ENCODE measurements at regions not wholly inside any gene's neighbourhood (a gene's known extent, or its start where the extent isn't known, plus 50 kb on each side); places are given as distances from the start of the nearest gene placed in this dataset.

DNA sequence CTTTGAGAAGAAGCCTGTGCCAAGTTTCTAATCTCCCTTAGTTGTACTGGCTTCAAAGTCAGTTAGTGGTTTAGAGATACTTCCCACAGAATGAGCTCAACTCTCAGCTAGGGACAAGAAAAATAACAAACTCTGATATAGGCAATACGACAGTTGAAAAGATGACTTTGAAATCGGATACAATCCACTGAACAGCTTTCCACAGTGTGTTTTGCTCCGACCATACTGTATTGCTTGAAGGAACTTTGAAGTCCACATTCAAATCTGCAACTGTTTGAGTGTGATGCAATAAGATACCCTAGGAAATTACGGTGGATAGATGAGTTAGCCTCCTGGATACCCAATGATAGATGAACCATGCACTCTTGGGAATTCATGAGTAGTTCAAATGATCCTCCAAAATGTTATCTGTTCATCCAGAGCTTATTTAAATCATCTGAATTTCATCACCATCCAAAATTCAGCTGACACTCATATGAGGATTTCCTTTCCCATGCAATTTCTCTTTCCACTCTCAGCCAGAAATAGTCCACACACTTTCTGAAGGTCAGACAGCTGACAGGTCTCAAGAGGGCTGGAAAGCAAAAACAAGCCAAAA is 443.8 kb downstream of the HAO1 start:
- no peak overlapping the region for H2AFZ ChIP-seq (ENCODE audit: low read depth, low read length)
- DNase-seq (no peak), ATAC-seq (ENCODE audit: insufficient read depth, low read depth) (no peak)
- no peak overlapping the region for H3K4me2 ChIP-seq (ENCODE audit: insufficient read depth, low read length)
- no peaks in the 10 kb centered on the region for H3K79me2 ChIP-seq (ENCODE audit: insufficient read depth, low read length)
- H4K20me1 ChIP-seq (ENCODE audit: insufficient read depth, low read length): no peaks in the 10 kb centered on the region
- no peaks in the 10 kb centered on the region for H3K9me3 ChIP-seq (ENCODE audit: insufficient read depth, low read length, severe bottlenecking)
- H3K27ac ChIP-seq (ENCODE audit: low read length): no peak overlapping the region
- no peak overlapping the region for H3K4me3 ChIP-seq (ENCODE audit: low read depth in 1 of 2, low read length in 2 of 2)
- H3K27me3 ChIP-seq (ENCODE audit: insufficient read depth, low read length, poor library complexity): peaks cover 7% of the 10 kb centered on the region
- no peak overlapping the region for H3K9ac ChIP-seq (ENCODE audit: low read depth, low read length)
- no peak for TF ChIP-seq EZH2 (IDR thresholded peaks at IDR 0.05; ENCODE audit: borderline replicate concordance, low read depth, low read length, severe bottlenecking)
- TF ChIP-seq, protein P1, sequence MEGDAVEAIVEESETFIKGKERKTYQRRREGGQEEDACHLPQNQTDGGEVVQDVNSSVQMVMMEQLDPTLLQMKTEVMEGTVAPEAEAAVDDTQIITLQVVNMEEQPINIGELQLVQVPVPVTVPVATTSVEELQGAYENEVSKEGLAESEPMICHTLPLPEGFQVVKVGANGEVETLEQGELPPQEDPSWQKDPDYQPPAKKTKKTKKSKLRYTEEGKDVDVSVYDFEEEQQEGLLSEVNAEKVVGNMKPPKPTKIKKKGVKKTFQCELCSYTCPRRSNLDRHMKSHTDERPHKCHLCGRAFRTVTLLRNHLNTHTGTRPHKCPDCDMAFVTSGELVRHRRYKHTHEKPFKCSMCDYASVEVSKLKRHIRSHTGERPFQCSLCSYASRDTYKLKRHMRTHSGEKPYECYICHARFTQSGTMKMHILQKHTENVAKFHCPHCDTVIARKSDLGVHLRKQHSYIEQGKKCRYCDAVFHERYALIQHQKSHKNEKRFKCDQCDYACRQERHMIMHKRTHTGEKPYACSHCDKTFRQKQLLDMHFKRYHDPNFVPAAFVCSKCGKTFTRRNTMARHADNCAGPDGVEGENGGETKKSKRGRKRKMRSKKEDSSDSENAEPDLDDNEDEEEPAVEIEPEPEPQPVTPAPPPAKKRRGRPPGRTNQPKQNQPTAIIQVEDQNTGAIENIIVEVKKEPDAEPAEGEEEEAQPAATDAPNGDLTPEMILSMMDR (IDR thresholded peaks at IDR 0.05; ENCODE audit: borderline replicate concordance, extremely low read depth, low read length, poor library complexity, severe bottlenecking): no peak
- no peaks in the 10 kb centered on the region for H3K36me3 ChIP-seq (ENCODE audit: insufficient read depth, low read length)
- no peaks in the 10 kb centered on the region for H3K4me1 ChIP-seq (ENCODE audit: insufficient read depth, low read length)

DNA sequence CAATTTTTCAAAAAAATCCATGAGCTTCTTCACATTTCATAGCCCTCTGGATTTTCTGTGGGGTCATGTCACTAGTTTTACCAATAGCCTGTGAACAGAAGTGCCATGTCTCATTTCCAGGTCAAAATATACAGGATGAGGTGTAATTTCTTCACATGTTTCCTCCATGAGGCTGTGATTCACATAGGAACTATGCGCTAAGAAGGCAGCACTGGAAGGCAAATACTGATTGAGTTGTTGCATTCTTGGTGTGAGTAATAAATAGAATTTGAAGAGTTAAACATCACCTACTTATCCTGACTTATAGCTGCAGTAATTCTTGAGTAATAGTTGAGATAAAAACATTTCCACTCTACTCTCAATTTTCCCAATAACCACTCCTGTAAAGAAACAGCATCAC is 442.3 kb downstream of the HAO1 start:
- DNase-seq: no peak
- no peak overlapping the region for H2AFZ ChIP-seq (ENCODE audit: low read depth, low read length)
- no peak for TF ChIP-seq EZH2 (IDR thresholded peaks at IDR 0.05; ENCODE audit: borderline replicate concordance, low read depth, low read length, severe bottlenecking)
- TF ChIP-seq, protein P1 (IDR thresholded peaks at IDR 0.05; ENCODE audit: borderline replicate concordance, extremely low read depth, low read length, poor library complexity, severe bottlenecking): no peak

DNA sequence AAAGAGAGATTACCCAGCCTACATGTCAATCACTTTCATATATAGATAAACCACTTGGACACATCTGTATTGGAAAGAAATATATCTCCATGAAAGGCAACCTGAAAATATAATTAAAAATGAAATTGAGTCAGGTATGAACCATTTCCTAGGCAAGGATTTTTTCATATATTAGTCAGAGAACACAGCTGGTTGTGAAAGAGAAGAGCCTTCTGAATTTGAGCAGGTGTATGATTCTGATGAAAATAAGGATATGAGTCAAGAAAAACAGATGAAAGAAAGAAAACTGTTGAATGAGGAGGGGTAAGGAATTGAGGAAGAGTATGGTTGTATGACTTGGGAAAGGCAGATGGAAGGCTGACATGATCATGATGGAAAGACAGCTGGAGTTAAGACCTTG is 441.1 kb downstream of the HAO1 start:
- DNase-seq (no peak), ATAC-seq (ENCODE audit: insufficient read depth, low read depth) (no peak)
- H3K27me3 ChIP-seq (ENCODE audit: insufficient read depth, low read length, poor library complexity): peaks cover 7% of the 10 kb centered on the region
- no peak overlapping the region for H3K4me2 ChIP-seq (ENCODE audit: insufficient read depth, low read length)
- H3K9ac ChIP-seq (ENCODE audit: low read depth, low read length): no peak overlapping the region
- no peak overlapping the region for H3K27ac ChIP-seq (ENCODE audit: low read length)
- H3K9me3 ChIP-seq (ENCODE audit: insufficient read depth, low read length, severe bottlenecking): no peaks in the 10 kb centered on the region
- no peaks in the 10 kb centered on the region for H3K79me2 ChIP-seq (ENCODE audit: insufficient read depth, low read length)
- TF ChIP-seq, protein P1 (IDR thresholded peaks at IDR 0.05; ENCODE audit: borderline replicate concordance, extremely low read depth, low read length, poor library complexity, severe bottlenecking): no peak
- no peak for TF ChIP-seq EZH2 (IDR thresholded peaks at IDR 0.05; ENCODE audit: borderline replicate concordance, low read depth, low read length, severe bottlenecking)
- no peaks in the 10 kb centered on the region for H3K4me1 ChIP-seq (ENCODE audit: insufficient read depth, low read length)
- H3K4me3 ChIP-seq (ENCODE audit: low read depth in 1 of 2, low read length in 2 of 2): no peak overlapping the region
- no peaks in the 10 kb centered on the region for H3K36me3 ChIP-seq (ENCODE audit: insufficient read depth, low read length)
- H2AFZ ChIP-seq (ENCODE audit: low read depth, low read length): no peak overlapping the region
- no peaks in the 10 kb centered on the region for H4K20me1 ChIP-seq (ENCODE audit: insufficient read depth, low read length)

More for the DNA sequence above, 442.3 kb downstream of the HAO1 start:
- Histone ChIP-seq H3K36me3 (ENCODE audit: insufficient read depth, low read length) (no peaks in the 10 kb centered on the region), H3K9ac (ENCODE audit: low read depth, low read length) (no peak overlapping the region), H3K4me2 (ENCODE audit: insufficient read depth, low read length) (no peak overlapping the region), H3K4me1 (ENCODE audit: insufficient read depth, low read length) (no peaks in the 10 kb centered on the region), H3K4me3 (ENCODE audit: low read depth in 1 of 2, low read length in 2 of 2) (no peak overlapping the region), H3K27ac (ENCODE audit: low read length) (no peak overlapping the region), H3K79me2 (ENCODE audit: insufficient read depth, low read length) (no peaks in the 10 kb centered on the region), H3K9me3 (ENCODE audit: insufficient read depth, low read length, severe bottlenecking) (no peaks in the 10 kb centered on the region), H3K27me3 (ENCODE audit: insufficient read depth, low read length, poor library complexity) (peaks cover 7% of the 10 kb centered on the region), H4K20me1 (ENCODE audit: insufficient read depth, low read length) (no peaks in the 10 kb centered on the region)
- ATAC-seq (ENCODE audit: insufficient read depth, low read depth): no peak

All from DND-41 (cell line).